HG02943 (cell line): ENCODE measurements at regions not wholly inside any gene's neighbourhood (a gene's known extent, or its start where the extent isn't known, plus 50 kb on each side); places are given as distances from the start of the nearest gene placed in this dataset.

Experiments used
- ATAC-seq: cut with Tn5 transposase; IDR thresholded peaks from one replicate; pipeline ENCODE4 v1.9.1; 2021; ENCODE audit warnings: mild to moderate bottlenecking, low read depth, moderate library complexity; ENCODE audit not compliant: unreplicated experiment

GRCh38 chr20:24810676-24811407 lies 138.2 kb upstream of the CST7 start:
- ATAC-seq = no peak

- no peak for ATAC-seq
Measured at GRCh38 chr20:24812373-24812772, 136.7 kb upstream of the CST7 start.

DNA sequence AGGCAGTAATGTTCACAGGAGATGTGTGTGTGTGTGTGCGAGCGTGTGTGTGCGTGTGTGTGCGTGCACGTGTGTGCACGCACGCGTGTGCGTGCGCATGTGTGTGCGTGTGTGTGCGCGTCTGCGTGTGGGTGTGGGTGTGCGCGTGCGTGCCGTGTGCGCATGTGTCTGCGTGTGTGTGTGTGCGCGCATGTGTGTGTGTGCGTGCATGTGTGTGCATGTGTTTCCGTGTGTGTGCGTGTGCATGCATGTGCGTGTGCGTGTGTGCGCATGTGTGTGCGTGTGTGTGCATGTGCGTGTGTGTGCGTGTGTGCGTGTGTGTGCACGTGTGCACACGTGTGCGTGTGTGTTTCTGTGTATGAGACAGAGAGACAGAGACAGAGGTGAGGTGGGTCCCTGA lies 136.0 kb upstream of the CST7 start:
- no peak for ATAC-seq

GRCh38 chr20:24813496-24813895 lies 135.6 kb upstream of the CST7 start:
- no peak for ATAC-seq

DNA sequence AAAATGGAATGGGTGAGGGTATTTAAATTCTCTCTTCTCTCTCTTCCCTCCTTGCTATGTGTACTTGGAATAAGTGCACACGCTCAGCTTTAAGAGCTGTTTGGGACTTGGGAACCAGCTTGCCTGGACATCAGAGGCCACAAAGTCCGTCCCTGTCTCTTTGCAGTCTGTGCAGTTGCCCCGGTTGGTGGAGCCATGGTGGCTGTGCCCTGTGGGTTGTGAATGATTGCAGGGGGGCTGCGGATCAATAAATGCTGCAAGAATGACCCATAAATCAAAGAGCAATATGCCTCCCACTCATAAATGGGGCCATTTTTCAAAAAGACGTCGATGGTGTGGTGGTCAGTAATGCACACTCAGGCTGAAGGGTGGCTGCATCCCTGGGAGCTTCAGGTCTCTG lies 135.1 kb upstream of the CST7 start:
- no peak for ATAC-seq

- no peak for ATAC-seq
Measured at GRCh38 chr20:24814556-24815195, 134.4 kb upstream of the CST7 start.

GRCh38 chr20:24815196-24815815 lies 133.8 kb upstream of the CST7 start:
- no peak for ATAC-seq

DNA sequence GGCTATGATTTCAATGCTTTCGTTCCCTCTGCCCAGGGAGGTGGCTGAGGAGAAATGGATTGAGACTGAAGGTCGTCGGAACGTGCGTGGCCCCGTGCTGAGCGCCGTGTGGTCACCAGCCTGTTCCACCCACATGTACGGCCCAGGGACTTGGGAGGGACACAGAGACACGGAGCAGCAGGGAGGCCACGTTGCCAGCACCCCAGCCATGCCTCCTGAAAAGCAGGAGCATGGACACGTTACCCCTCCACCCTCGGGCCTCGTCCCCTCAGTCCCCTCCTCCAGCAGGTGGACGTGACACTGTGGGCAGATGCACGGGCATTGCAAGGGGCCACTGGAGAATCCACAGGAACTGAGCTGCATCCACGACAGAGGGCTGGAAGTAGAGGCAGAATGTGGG lies 133.1 kb upstream of the CST7 start:
- no peak for ATAC-seq

GRCh38 chr20:24816431-24816830 lies 132.6 kb upstream of the CST7 start:
- ATAC-seq = no peak

- no peak for ATAC-seq
Measured at GRCh38 chr20:24816907-24817306, 132.2 kb upstream of the CST7 start.

- no peak for ATAC-seq
Measured at GRCh38 chr20:24817351-24817750, 131.7 kb upstream of the CST7 start.

GRCh38 chr20:24818056-24818455 lies 131.0 kb upstream of the CST7 start:
- ATAC-seq = no peak

DNA sequence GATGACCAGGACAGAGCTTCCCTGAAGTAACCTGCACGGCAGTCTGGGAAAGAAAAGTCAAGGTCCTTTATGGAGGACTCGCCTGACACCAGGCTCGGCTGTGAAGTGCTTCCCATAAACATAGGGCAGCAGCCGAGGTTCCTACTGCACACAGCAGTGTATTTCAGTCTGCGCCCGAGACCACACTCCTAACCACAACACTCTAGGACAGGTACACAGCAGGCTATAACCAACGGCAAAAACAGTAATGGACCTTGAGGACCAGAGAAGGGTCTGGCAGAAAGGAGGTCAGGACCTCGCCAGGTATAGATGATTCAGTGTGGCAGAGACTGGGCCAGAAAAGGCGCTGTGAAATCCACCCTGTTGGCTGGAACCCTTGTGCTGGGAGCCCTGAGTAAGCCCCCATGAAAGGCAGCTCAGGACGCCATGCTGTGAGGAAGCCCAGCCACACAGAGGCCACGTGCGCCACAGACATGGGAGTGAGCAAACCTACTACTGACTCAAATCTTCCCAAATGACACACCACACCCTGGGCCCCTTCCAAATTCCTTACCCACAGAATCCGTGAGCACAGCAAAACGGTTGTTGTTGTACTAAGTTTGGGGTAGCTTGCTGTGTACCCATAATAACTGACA lies 129.6 kb upstream of the CST7 start:
- ATAC-seq = no peak

DNA sequence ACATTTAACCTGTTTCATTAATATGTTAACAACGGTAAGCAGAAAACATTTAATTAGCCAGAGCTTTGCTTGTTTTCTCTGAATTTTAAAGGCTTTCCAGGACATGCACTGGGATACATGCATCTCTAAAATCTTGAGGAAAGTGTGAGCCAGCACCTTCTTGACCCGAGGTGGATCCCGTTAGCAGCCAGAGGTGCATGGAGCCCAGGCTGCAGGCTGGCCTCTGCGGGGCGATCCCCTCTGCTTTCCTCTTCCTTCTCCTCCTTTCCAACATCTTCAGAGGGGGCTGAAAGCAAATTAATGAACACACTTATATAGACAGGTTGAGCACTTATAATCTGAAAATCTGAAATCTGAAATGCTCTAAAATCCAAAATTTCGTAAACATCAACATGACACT lies 128.7 kb upstream of the CST7 start:
- ATAC-seq = no peak

DNA sequence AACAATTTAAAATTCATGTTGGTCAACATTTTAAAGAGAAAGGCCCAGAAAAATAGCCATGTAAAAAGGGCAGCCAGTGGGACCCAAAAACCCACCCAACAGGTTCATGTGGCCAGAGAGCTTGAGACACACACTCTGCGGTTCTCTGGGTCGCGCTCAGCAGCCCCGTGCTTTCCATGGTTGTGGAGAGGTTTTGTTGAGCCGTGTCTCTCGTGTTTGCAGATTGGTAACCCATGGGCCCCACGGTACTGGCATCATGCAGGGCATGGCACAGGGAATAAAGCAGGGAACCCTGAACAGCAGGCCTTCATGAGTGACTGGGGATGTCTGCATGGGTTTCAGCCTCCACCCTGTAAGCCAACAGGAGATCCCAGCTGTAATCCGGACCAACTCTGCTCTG lies 127.7 kb upstream of the CST7 start:
- no peak for ATAC-seq

DNA sequence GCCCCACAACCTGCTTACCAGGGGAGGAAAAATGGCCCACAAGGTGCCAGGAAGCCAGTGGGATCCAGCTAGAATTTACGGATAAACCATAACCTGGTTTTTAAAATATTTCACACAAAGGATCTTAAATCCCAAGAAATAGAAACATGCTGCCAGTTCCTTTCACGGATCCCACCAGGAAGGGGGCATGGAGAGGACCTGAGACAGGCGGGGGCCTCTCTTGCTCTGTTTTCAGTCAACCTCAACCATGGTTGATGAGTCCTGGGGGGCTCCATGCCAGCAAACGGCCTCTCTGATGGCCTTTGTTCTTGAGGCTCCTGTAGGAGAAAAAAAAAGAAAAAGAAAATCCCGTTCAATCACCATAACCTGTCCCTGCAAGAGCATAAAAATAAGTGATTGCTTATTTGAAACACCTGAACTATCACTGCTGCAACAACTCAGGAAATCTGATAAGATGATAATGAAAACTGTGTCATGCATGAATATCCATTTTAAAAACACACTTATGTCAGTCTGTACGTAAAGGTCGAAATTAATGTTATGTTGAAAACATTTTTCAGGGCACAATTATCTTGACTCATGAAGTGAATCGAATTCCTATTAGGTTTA lies 125.8 kb upstream of the CST7 start:
- no peak for ATAC-seq

DNA sequence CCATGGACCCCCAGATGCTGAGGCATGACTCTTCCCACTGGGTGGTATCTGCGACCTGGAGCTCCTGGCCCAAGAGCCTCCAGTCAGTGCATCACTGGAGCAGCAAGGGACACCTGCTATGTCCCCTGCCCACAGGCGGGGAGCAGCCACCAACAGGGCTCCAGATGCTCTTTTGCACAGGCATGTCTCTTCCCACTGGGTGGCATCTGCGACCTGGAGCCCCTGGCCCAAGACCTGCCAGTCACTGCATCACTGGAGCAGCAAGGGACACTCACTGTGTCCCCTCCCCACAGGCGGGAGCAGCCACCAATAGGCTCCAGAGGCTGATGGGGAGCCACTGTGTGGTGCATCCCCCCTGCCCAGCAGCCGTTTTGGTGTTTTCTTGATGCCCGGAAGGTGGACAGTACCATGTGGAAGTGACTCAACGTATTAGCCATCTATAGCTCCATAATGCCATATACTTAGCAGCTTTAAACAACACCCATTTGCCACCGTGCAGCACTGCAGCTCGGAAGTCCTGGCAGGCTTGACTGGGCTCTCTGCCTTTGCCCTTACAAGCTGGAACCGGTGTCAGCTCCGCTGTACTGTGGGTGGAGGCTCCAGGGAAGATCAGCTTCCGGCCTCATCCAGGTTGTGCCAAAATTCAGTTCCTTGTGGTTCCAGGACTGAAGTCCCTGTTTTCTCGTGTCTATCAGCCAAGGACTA lies 124.9 kb upstream of the CST7 start:
- ATAC-seq = no peak

DNA sequence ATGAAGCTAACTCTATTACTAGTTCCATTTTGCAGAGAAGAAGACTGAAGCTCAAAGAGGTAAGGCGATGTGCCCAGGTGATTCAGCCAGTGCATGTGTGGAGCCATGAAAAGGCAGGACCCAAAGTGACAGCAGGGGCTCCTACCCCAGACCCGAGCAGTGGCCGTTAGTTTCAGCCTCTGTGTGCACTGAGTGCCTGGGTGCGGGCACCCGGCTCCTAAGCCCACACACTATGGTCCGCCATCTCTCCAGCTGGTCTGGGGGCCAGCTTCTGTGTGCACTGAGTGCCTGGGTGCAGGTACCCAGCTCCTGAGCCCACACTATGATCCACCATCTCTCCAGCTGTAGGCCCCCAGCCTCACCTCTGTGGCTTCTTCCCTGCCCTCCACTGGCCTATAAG lies 123.5 kb upstream of the CST7 start:
- ATAC-seq = no peak

DNA sequence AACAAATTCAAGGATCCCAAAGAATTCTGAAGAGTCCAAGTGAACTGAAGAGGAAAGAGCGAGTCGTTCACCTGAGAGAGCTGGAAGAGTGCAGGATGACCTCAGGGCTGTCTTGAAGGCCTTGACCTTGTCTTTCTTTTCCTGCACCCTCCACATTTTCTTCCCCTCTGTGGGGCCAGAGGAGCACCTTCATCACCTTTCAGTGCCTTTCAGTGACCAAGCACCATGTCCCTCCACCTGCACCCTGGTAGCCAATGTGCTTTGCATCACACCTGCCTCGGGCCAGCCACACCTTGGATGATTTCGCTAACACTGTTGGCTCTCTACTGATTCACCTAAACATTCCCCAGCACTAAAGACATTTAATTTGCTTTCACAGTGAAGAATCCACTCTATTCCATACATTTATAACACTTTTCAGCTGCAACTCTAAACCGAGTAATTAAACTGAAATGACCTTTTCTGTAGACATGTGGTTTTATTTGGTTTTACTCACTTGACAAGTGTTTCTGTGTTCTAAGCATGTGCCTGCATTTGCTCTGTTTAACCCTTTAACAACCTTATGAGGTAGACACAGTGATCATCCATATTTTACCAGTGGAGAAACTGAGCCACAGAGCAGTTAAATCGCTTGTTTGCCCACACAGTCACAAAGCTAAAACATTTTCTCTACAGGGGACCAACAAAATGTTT lies 121.3 kb upstream of the CST7 start:
- ATAC-seq = no peak
